ENCODE measurements at regions not wholly inside any gene's neighbourhood (a gene's known extent, or its start where the extent isn't known, plus 50 kb on each side); places are given as distances from the start of the nearest gene placed in this dataset.

DNA sequence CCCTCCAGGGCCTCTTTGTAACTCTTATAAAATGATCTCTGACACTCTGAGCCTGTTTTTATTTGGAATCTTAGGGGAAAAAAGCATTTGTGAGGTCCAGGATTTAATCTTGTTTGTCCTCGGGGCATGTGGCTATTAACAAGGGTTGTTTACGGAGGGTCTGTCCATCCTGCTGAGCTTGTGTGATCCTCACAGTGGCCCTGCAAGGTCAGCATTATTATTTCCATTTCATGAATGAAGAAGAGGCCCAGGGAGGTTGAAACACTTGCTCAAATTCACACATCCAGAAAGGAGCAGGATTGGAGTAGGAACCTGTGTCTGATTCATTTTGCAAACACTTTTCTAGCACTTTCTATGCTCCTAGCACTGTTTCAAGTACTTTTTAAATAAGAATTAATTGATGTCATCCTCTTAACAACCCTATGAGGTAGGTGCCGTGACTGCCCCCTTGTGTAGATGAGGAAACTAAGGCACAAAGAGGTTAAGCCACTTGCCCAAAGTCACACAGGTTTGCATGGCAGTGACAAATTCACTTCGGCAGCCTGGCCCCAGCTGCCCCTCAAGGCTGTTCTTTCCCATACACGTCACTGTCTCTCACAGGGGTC lies 178.9 kb downstream of the MIS18A start:
- Histone ChIP-seq H3K4me1 (no peaks in the 10 kb centered on the region), H3K4me3 (no peak overlapping the region), H3K36me3 (no peaks in the 10 kb centered on the region), H3K27ac (replicated peaks) (no peak overlapping the region), H3K9me3 (replicated peaks) (no peaks in the 10 kb centered on the region), H3K27me3 (ENCODE audit: low read depth) (no peaks in the 10 kb centered on the region)
- intact Hi-C loops (cut with micrococcal nuclease): no loop called here
- TF ChIP-seq CTCF (IDR thresholded peaks at IDR 0.05; ENCODE audit: borderline replicate concordance): no peak
- no peak for DNase-seq

DNA sequence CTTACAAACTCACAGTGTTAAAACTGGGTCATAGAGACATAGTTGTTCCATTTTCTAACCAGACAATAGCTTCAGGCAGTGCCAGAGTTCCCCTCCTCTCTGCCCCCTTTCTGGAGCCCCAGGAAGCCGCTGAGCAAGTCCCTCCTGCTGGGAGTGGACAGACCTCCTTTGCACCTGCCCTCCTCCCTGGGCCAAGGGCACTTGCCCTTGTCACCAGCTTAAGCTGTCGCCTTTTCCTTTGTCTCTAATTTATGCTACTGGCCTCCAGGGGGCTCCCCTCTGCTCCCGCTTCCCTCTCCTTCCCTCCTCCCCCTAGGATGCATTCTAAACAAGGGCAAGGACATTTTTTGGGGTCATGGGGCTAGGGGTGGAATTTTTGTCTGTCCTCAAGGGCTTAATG lies 182.4 kb downstream of the MIS18A start:
- Histone ChIP-seq H3K4me1 (no peaks in the 10 kb centered on the region), H3K27ac (replicated peaks) (peak overlapping the region; percentile 48), H3K4me3 (no peak overlapping the region), H3K36me3 (no peaks in the 10 kb centered on the region), H3K9me3 (replicated peaks) (no peaks in the 10 kb centered on the region), H3K27me3 (ENCODE audit: low read depth) (peaks cover 4% of the 10 kb centered on the region)
- intact Hi-C loops (cut with micrococcal nuclease): no loop called here
- TF ChIP-seq CTCF (IDR thresholded peaks at IDR 0.05; ENCODE audit: borderline replicate concordance): peak; percentile 47
- no peak for DNase-seq

DNA sequence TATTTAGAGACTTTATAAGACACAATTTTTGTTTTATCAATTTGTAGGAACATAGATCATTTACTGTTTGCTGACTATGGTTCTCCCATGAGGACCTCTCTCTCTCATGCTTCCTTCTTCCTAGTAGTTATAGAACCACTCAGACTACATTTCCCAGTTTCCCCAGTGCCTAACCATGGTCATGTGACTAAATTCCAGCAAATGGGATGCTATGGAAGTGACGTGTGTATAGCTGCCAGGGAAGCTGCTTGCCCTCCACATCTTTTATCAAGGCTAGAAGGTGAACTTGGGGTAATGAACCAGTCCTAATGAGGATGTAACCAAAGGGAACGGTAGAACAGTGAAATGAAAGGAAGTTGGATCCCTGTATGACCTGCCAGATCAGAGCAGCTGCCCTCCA lies 184.0 kb downstream of the MIS18A start:
- H3K4me1 ChIP-seq: no peaks in the 10 kb centered on the region
- H3K27me3 ChIP-seq (ENCODE audit: low read depth): peaks cover 8% of the 10 kb centered on the region
- intact Hi-C loops (cut with micrococcal nuclease): no loop called here
- H3K27ac ChIP-seq (replicated peaks): no peak overlapping the region
- no peak for TF ChIP-seq CTCF (IDR thresholded peaks at IDR 0.05; ENCODE audit: borderline replicate concordance)
- no peak for DNase-seq
- H3K9me3 ChIP-seq (replicated peaks): no peaks in the 10 kb centered on the region
- H3K36me3 ChIP-seq: no peaks in the 10 kb centered on the region
- no peak overlapping the region for H3K4me3 ChIP-seq

GRCh38 chr21:32093646-32094462 lies 185.0 kb downstream of the MIS18A start:
- Histone ChIP-seq H3K27ac (replicated peaks) (no peak overlapping the region), H3K27me3 (ENCODE audit: low read depth) (peaks cover 8% of the 10 kb centered on the region), H3K4me3 (no peak overlapping the region), H3K4me1 (no peaks in the 10 kb centered on the region), H3K36me3 (no peaks in the 10 kb centered on the region), H3K9me3 (replicated peaks) (no peaks in the 10 kb centered on the region)
- DNase-seq: no peak
- no peak for TF ChIP-seq CTCF (IDR thresholded peaks at IDR 0.05; ENCODE audit: borderline replicate concordance)
- intact Hi-C loops (cut with micrococcal nuclease): no loop called here

DNA sequence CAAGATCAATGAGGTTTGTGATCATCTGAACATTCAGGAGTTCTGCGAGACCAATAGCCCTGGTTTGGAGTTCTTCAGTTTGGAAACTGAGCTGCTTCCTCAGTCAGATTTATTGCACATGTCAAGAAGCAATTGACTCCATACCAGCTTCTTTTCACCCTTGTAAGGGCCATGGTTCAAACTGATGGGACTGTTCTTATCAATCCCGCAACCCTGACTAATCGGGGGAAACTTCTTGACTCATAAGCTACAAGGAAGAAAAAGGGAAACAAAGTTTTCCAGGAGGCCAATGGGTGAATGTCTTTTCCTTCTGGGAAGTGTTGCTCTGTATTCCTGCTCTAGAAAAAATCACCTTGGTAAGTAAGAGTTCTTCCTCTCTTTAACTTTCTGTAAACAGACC lies 187.9 kb downstream of the MIS18A start:
- H3K27ac ChIP-seq (replicated peaks): no peak overlapping the region
- H3K4me3 ChIP-seq: no peak overlapping the region
- no peaks in the 10 kb centered on the region for H3K36me3 ChIP-seq
- H3K27me3 ChIP-seq (ENCODE audit: low read depth): peaks cover 8% of the 10 kb centered on the region
- no peak for DNase-seq
- H3K4me1 ChIP-seq: no peaks in the 10 kb centered on the region
- TF ChIP-seq CTCF (IDR thresholded peaks at IDR 0.05; ENCODE audit: borderline replicate concordance): no peak
- H3K9me3 ChIP-seq (replicated peaks): no peaks in the 10 kb centered on the region
- intact Hi-C loops (cut with micrococcal nuclease): no loop called here

Measured in left ventricle myocardium inferior (tissue), 1 donor.